Hindlimb muscle (tissue), 1 donor: ENCODE measurements at regions not wholly inside any gene's neighbourhood (a gene's known extent, or its start where the extent isn't known, plus 50 kb on each side); places are given as distances from the start of the nearest gene placed in this dataset.

Experiments used
- DNase-seq: peaks from one replicate; pipeline ENCODE4 v3.0.0-alpha.2; 2013

- no peak for DNase-seq
Measured at GRCh38 chr19:31089681-31090080, 259.6 kb downstream of the TSHZ3 start.

DNA sequence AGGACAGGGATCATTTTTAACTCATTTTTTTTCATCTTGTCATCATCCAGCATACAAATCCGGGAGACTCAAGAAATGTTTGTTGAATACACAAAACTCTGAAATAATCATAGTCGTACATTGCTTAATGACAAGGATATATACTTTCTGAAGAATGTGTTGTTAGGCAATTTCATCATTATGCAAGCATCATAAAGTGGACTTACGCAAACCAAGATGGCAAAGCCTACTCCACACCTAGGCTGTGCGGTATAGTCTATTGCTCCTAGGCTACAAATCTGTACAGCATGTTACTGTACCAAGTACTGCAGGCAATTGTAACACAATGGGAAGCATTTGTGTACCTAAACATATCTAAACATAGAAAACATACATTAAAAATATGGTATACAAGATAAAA, 264.1 kb downstream of the TSHZ3 start:
- DNase-seq, result no peak

DNA sequence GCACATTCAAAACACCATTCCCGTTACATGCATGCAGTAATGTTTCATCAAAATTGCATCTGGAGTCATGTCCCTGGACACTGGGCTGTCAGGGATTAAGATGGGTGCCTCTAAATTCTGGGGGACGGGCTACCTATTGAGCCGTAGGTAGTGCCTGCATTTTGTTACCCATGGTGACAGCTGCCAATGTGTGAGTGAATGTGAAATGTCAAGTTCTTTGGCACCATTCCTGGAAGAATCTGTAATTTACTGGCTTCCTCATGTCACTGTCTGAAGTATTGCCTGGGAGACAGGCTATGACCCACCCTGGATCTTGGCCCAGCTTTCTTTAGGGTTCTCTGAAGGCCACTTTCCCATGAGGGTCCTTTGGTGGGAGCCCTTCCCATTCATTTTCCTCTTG, 266.1 kb downstream of the TSHZ3 start:
- DNase-seq, result no peak

GRCh38 chr19:31075146-31075655, 274.0 kb downstream of the TSHZ3 start:
- DNase-seq, result no peak

DNA sequence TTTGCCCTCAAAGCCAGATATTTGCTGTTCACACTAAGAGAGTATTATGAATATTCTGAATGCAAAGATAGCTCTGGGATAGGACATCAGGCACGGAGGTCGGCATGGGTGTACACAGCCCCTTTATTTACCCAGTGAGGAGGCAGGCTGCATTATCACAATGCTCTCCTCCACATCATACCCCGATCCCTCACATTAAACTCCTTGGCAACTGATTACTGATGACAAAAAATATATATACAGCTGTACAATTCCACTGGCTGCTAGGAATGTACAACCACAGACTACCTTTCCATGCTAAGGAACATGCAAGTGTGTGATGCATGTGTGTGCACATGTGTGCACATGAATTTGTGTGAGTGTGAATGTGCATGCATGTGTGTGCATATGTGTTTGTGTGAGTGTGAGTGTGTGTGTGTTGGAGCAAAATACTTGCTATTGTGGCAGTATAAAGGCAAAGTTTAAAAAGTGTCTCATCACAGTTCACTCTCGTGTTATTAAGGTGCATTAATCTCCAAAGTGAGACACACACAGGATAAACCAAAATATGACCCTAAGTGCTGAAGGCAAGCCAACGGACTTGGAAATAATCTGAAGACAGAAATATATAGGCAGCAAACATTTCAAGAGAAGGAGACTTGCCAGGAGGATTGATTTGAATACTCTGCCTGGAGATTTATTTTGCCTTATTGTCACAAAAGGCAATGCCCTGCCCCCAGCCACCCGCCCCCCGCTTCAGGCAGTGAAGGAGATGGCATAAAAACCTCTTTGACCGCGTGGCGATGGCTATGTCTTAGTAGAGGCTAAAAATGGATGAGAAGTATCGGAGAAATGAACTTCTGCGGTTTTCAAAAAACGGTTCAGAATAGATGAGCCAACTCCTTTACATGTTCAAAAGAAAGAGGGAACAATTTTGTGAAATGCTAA, 274.8 kb downstream of the TSHZ3 start:
- DNase-seq, result no peak

DNA sequence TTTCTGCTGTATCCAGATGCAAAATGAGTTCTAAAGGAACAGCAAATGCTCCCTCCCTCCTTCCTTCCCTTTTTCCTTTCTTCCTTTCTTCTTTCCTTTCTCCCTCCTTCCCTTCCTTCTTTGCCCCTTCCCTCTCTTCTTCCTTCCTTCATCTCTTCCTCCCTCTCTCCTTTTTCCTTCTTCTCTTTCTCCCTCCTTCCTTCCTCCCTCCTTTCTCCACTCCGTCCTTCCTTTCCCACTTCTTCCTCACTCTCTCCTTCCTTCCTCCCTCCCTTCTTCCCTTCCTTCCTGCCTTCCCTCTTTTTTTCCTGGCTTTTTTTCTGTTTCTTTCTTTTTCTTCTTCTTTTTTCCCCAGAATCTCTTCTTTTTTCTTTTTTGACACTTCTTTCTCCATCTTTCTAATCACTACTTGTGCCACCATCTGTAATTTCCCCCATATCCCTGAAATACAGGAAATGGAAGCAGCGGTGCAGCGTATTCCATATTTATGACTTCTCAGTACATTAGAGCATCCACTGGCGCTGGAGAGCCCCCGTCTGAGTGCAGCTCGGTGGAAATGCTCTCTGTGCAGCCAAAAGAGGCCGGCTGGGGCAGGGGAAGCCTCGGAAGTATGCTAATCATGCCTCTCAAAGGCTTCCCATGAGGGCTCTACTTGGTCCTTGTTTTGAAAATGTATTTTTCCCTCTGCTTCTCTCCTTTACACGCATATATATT, 275.6 kb downstream of the TSHZ3 start:
- no peak for DNase-seq

DNA sequence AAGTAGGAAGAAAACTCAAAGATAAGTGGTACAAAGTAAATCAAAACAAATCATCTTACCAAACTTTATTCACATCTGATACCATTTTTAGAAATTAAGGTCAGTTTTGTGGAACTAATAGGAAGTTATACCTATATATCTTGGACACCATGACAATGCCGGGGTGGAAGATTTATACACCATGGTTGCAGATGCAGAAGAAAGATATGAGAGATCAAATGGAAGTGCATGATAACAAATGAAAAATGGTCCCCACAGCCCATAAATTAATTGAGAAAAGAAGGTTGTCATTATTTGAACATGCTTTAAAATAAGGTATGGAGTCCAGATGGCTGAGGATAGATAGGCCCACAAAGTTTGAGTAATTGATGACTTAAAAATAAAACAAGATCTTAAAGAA, 276.8 kb downstream of the TSHZ3 start:
- DNase-seq, result no peak

- peak; percentile 53 for DNase-seq
Measured at GRCh38 chr19:31071136-31071855, 277.9 kb downstream of the TSHZ3 start.

DNA sequence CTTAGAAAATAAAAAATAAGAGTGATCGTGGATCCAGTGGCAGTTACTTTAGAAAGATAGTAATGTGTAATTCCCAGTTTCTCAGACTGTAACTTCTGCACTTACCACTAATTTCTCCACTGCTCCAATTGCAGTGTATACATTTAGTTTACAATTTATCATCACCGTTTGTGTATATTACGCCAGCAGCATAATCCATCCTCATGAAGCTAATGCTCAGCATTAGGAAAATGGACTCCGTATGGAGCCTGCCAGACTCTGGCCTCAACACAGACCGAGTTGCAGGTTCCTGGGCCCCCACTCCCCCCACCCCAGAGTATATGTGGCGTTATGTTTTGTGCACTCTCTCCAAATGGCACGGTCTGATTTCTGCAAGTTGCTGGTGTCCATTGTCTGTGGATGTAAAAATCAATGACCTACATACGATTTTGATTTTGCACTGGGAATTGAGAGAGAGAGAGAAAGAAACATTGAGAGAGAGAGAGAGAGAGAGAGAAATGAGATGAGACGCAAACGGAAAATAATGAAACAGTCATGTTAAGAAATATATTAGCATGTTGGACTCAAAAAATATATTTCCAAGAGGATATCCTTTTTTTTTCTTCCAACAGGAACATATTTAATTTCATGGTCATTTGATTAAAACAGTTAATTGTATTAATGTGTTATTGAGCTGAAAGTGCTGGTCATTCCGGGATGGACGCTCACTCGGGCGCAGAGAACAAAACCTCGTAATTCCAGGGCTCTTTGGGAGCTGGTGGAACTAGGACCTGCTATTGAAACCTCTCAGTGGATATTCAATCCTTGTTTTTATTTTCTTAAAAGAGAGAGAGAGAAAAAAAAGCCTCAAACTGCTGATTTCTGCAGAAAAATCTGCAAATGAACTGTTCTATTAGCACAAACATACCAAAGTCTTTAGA, 278.8 kb downstream of the TSHZ3 start:
- no peak for DNase-seq

DNA sequence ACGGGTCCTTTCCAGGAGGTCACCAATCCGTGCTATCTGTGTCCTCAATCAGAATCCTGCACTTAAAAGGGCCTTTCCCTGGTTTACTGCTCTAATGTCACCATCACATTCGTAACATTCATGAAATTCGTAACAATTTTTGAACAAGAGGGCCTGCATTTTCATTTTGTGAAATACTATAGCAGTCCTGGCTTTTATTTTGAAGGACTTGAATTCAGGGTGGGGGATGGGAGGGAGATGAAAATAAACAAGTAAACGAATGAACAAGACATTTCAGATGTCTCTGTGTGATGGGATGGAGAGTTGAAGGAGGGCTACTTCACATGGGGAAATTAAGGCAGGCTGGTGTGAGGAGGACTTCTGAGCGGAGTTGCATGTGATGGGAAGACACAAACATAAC, 281.0 kb downstream of the TSHZ3 start:
- no peak for DNase-seq

DNA sequence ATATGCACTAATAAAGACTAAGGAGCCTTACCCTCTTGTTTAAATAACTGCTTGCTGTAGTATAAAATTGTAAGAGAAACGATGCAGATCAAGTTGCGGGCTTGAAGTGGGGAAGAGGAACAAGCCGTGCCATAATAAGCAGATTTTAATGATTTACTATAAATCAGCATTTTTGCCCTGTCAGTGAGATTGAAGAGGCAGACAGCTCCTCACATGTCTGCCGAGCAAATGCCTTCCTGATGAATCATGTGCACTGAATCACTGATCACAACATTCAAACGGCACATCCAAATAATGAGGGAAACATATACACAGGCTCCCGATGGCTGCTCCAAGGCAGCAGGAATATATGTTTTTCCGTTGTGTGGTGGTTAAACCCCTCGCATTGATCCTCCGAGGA, 282.9 kb downstream of the TSHZ3 start:
- no peak for DNase-seq

GRCh38 chr19:31064491-31064890, 284.7 kb downstream of the TSHZ3 start:
- no peak for DNase-seq

DNA sequence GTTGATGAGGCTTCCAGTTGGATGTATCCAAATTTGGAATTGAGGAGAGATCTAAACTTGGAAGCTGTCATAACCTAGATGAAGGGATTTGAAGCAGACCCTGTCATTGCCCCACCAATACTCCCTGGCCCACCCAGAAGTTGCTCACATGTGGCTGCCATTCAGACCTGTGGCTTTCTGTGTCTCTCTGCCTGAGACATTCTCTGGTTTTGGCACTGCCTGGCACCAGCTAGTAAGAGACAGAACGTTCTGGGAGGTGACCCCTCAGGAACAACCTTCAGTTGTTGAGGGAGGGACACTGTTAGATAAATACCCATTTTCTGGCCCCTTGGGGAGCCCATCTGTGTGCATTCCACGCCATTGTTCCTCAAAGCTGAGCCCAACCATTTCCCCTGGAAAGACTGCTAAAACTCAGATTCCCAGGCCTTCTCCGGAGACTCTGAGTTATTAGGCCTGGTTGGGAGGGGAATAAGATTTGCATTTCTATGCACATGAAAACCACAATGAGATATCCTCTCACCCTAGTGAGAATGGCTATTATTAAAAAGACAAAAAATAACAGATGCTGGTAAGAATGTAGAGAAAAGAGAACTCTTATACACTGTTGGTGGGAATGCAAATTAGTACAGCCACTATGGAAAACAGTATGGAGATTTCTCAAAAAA, 290.4 kb downstream of the TSHZ3 start:
- no peak for DNase-seq

DNA sequence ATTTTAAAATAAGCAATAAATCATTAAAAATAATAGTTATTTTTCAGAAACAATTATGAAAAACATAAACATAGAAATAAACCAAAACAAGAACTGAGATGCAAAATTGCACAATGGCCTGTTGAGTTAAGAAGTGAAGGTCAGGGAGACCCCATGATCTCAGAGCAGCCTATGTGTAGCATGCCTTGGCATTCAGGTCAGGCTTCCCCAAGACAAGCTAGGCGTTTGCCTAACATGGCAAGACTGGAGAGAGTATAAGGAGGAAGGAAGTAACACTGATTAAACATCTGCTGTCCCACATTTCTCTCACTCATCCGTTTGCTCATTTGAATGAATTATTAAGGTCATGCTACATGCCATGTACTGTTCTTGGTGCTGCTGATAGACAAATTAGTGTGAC, 291.8 kb downstream of the TSHZ3 start:
- no peak for DNase-seq

DNA sequence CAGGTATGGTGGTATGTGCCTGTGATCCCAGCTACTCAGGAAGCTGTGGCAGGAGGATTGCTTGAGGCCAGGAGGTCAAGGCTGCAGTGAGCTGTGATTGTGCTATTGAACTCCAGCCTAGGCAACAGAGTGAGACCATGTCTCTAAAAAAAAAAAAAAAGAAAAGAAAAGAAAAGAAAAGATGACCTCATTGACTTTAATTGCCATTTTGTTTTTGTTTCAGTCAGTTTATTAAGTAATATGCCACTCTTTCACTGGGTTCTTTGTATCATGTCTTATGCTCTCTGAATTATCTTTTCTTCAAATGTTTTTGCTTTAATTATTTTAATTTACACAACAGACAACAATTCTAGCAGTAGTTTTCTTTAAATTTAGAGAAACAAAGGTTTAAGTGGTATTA, 293.8 kb downstream of the TSHZ3 start:
- DNase-seq, result no peak

DNA sequence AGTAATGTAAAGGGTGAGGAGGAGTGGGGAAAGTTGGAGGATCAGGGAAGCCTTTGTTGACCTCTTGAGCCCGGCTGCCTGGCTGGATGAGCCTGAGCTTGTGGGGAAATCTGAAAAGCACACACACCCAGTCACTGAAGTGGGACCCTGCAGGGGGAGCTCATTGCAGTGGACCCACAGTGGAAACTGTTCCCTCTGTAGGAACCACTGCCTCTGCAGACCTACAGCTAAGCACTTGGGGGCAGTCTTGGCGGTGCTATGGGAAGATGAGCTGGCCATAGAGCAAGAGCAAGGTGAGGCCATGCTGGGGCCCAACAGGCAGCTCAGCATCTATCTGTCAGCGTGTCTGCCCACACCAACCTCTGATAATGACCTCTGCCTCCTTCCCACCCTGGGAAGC, 294.8 kb downstream of the TSHZ3 start:
- DNase-seq, result no peak

GRCh38 chr19:31049431-31049830, 299.8 kb downstream of the TSHZ3 start:
- no peak for DNase-seq

DNA sequence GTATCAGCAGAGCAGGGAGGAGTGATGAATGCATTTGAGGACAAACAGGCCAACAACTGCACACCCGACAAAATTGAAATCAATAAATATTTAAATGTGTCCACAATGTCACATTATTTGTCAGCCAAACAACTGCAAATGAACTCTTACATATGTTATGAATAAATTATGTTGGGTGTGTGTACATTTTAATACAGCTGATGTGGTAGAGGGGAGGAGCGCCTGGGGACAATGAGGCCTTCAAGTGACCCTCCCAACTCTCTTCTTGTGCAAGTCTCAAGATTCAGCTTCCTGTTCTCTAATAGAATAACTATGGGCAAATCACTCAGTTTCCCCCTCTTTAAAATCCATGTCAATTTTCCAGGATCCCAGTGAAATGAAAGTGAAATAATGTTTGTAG, 303.2 kb downstream of the TSHZ3 start:
- DNase-seq, result no peak

- DNase-seq, result no peak
Measured at GRCh38 chr19:31041461-31041860, 307.8 kb downstream of the TSHZ3 start.

DNA sequence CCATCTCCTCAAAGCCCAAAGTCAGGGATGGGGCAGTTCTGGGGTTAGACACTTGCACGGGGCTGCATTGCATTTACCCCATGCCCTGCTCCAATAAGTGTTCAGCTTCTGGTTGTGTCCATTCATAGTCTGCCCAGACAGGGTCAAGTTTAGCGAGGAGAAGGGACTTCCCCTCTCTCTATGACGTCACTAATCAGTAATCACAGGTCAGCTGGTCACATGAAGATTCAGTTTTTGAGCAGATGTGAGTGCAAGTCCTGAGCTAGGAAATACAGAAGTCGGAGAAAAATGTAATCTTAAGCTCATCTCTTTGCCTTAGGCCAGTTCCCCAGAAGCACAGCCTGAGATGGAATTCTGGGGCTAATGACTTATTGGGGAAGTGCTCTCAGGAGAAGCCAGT, 310.1 kb downstream of the TSHZ3 start:
- no peak for DNase-seq

GRCh38 chr19:31037286-31037980, 311.8 kb downstream of the TSHZ3 start:
- DNase-seq, result no peak
